ENCODE measurements at regions not wholly inside any gene's neighbourhood (a gene's known extent, or its start where the extent isn't known, plus 50 kb on each side); places are given as distances from the start of the nearest gene placed in this dataset.

DNA sequence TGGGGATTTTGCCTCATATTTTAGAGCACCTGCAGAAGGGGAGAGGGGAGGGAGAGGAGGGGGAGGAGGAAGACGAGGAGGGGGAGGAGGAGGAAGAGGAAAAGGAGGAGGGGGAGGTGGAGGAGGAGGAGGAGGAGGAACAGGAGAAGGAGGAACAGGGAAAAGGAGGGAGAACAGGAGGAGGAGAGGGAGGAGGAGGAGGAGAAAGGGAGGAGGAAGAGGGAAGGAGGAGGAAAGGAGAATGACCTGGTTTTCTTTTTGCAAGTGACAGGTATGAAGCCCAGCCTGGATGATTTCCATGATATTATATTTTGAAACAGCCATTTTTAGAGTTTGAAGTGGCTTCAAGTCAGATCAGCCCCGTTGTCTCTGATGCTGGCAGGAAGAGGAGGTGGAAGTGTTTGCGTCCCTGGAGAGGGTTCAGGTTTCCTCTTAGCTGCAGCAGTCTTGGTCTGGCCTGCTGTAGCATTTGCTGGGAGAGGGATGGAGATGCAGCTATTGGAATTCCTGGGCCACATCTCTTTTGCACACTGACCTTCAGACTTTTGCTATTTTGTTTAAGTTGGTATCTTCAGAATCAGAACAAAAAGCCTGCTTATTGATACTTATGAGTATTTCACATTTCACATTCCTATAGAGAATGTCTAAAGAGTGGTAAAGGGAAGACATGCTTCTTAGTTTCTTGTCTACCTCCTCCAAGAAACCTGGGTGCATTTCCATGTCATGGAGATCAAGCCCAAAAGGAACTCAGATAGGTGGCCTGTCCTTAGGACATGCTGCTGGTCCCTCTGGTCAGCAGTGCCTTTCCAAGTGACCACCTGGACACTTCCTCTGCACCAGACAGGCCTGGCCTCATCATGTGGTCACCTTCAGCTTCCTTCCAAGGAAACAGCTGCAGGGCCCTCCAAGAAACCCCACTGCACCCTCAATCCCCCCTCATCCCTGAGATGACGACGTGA, 54.3 kb upstream of the IYD start:
- TF ChIP-seq, protein P1, sequence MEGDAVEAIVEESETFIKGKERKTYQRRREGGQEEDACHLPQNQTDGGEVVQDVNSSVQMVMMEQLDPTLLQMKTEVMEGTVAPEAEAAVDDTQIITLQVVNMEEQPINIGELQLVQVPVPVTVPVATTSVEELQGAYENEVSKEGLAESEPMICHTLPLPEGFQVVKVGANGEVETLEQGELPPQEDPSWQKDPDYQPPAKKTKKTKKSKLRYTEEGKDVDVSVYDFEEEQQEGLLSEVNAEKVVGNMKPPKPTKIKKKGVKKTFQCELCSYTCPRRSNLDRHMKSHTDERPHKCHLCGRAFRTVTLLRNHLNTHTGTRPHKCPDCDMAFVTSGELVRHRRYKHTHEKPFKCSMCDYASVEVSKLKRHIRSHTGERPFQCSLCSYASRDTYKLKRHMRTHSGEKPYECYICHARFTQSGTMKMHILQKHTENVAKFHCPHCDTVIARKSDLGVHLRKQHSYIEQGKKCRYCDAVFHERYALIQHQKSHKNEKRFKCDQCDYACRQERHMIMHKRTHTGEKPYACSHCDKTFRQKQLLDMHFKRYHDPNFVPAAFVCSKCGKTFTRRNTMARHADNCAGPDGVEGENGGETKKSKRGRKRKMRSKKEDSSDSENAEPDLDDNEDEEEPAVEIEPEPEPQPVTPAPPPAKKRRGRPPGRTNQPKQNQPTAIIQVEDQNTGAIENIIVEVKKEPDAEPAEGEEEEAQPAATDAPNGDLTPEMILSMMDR (conservative IDR thresholded peaks at IDR 0.05) = no peak
- no peak for TF ChIP-seq EZH2 (IDR thresholded peaks at IDR 0.05; ENCODE audit: low read depth)

All from PC-9 (cell line).